Stimulated activated CD4-positive, alpha-beta T cell treated with anti-CD3 and anti-CD28 coated beads, Interleukin-2, amount 100 ng/mL, for 4 hours (primary cell): ENCODE measurements at regions not wholly inside any gene's neighbourhood (a gene's known extent, or its start where the extent isn't known, plus 50 kb on each side); places are given as distances from the start of the nearest gene placed in this dataset.

Experiments used
- DNase-seq: peaks from one replicate; pipeline ENCODE4 v3.0.0-alpha.2; 2020; ENCODE audit warnings: low read depth

DNA sequence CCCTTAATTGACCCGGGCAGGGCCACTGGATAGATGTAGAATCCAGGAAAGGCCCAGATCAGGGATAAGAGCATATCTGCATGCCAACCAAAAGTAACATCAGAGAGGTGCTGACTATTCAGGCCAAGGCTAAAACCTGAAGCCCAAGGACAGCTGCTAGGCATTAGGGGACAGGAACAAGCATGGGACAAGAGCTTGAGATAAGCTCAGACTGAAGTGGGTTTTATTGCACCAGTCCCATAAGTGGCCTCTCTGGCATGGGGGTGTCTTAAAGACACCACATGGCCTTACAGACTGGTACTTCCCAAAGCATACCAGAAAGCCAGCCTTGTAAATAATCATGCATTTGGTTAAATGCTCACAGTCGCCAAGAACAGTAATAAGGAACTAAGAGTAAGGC is 376.1 kb downstream of the FBXW7 start:
- DNase-seq = no peak

DNA sequence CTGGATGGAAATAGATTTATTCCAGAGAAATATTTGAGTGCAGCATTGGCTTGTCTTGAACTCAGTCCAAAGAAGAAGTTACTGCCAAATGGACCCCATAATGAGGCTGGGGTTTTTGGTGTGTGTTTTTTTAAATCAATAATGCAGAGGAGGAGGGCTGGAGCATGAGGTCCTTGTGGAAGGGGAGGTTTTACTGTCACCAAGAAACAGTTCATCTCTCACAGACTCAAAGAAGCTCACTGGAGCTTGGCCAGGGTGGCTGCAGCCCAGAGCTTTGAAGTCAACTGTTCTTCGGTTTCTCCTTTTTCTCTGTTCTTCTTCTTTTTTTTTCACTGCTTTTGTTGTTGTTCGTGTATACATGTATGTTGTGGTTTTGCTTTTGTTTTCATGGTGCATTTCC is 377.7 kb downstream of the FBXW7 start:
- DNase-seq = no peak

DNA sequence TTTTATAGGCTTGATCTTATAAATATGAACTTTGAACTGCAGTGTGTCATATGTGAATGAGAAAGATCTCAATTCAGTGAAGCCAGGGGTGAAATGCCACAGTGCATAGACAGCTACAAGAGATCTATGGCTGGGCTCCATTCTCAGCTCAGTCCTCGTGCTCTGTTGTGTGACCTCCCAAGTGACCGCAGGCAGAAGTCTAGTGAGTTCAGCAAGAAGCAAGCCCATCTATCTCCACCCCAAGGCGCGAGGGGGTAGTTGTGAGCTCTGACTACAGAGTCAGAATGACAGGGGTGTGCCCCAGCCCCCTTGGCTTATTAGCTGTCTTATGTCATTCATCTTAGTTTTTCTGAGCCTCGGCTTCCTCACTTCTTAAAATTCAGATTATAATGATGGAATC is 378.3 kb downstream of the FBXW7 start:
- no peak for DNase-seq

DNA sequence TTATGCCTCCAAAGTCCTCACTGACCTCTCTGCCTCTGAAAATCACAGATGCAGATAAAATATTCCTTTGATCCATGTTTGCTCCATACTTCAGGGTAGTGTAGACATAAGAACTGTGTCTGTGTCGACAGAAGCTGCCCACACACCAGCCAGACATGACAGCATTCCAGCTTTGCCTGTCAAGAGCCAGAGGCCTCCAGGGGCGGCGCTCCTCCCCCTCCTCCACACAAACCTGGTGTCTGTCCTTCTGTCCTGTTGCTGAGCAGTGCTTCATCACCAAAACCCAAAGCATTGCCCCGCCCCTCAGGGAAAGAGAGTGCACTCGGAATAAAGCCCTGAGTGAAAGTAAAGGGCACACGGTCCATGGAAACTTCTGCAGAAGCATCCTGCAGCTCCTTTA is 379.4 kb downstream of the FBXW7 start:
- no peak for DNase-seq

DNA sequence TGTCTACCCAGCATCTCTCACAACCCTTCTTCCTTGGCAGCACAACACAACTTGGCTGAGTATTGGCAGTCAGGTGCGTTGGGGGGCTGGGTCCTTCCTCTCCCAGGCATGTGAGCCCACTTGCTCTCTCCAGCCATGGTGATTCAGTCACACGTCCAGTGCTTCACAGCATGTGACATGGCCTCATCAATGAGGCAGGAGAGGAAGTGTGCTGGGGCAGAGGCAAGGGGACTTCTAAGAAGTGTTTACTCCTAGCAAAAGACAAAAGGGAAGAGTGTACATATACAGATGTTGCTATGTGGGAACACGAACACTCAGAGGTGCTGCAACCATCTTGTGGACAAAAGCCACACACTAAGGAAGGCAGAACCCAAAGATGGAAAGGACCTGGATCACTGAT is 380.8 kb downstream of the FBXW7 start:
- DNase-seq = no peak

DNA sequence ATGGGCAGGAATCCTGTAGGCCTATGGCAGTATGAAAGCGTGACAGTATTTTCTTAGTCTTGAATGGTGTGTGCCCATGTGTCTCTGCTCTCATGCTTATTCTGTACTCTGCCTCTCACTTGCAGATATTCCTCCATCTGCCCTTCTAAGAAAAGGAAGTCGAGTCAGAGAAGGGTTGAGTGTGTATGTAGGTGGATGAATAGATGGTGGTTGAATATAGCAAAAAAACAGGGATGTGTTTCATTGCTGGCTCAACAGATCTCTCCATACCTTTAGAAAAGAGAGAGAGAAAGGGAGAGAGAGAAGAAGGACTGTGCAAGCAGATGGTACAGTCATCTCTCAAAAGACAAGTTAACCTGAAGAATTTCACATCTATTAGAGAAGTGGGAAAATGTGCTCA is 381.5 kb downstream of the FBXW7 start:
- no peak for DNase-seq

DNA sequence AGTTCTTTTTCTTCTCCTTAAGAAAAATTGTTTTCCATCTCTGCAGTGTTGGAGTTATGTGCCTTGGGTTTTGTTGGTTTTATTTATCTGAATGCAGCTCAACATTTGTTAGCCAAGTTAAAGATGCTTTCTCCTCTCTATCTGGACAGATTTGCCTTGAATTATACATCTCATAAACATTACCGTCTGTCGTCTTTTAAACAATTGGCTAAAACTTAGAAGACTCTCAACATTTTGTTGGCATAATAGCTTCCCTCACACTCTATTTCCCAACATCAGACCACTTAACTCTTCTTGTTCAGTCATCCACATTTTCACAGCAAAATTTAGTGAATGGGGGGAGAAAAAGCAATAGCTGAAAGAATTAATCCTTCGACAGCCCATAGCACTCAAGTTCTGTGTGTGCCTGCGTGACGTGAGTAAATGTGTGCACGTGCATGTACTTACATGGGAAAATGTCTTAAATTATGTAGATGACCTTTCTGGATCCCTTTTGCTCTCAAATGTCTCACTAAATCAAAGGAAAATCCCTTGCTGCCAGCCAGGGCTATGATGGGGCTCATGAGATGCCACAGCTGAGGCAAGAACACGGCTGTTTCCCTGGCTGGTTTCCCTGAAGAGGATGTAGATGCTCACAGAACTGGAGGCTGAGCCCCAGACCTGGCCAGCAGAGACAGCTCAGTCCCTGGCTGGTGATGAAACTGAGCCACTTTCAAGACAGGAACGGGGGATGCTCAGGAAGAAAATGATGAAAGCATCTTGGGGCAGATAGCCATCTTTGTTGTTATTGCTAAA is 382.2 kb downstream of the FBXW7 start:
- no peak for DNase-seq

DNA sequence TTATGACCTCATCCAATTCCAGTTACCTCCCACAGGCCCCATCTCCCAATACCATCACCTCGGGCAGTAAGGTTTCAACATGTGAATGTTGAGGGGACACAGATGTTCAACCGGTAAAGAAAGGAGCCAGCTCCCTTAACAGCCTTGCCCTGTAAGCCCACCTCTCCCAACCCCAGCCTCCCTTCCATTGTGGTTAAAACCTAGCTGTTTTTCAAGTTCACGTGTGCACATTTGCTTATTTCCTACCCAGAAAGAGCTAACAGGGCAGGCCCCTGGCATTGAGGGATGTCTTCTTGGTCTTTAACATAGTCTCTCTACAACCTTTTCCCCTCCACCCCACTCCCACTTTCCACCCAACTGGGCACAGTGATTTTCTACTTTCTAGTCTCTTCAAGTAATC is 385.7 kb downstream of the FBXW7 start:
- no peak for DNase-seq

DNA sequence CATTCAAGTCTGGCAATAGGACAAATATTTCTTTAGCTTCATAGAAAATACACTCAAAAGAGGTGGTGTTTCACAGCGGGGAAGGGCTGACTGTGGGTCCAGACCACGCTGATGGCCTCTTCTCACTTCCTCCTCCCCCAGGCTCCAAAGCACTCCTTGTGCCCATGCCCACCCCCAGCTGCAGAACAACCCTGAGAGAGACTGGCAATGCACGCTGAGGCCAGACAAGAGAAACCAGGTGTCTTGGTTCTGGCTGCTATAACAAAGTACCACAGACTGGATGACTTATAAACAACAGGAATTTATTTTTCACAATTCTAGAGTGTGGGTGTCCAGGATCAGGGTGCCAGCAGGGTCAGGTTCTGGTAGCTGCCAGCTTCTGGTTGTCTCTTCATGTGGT is 386.1 kb downstream of the FBXW7 start:
- DNase-seq = no peak

DNA sequence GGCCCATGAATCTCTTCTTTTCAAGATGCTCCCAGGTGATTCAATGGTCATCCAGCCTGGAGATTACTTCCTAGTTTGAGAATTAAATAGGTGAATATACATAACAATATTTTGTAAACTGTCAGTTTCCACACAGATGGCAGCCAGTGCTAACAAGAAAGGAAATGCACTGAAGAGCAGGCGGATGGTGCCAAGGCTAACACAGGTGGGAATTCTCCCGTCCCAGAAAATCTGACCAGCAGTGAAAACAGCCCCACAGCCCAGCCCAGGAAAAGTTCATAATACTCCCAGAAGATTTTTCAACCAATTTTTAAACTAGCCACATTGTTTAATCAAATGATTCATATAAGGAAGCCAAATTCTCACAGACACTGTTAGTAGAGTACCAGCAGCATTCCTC is 387.2 kb upstream of the GATB start:
- DNase-seq = no peak

DNA sequence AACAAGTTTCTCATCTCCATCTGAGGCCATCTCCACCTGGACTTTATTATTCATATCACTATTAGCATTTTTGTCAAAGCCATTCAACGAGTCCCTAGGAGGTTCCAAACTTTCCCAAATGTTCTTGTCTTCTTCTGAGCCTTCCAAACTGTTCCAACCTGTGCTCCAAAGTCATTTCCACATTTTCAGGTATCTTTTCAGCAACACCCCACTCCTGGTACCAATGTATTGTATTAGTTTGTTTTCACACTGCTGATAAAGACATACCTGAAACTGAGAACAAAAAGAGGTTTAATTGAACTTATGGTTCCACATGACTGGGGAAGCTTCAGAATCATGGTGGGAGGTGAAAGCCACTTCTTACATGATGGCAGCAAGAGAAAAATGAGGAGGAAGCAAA is 385.4 kb upstream of the GATB start:
- DNase-seq = no peak

DNA sequence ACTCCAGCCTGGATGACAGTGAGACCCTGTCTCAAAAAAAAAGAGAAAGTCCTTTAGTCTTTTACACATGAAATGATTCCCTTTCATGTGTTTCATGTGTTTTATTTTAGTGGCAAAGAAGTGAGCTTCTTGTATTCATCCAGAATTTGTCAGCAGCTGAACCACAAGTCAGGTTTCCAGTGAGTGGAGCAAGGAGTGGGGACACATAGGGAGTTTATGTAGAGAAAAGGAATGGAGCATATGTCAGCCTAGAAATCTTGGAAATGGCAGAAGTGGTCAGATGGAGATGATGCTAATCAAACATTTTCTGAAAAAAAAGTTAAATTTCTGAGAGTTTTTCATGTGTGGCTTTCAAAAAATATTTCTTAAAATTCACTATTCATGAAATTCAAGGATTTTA is 383.0 kb upstream of the GATB start:
- no peak for DNase-seq

DNA sequence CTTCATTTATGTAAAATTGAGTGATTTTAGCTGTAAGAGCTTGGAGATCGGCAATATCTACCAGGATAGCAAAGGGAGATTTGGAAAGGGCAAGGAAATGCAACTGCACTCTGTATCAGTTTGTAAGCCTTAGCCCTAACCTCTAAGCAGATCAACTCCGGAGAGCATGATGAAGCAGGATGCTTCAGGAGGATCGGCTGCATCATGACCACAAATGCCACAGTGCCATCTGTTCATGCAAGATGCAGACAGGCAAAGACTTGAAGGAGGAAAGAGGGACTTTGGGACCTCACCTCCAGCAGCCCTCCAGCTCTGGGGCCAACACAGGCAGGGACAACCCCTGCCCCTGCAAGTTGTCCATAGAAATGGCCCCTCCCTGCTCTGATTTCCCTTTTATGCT is 377.6 kb upstream of the GATB start:
- no peak for DNase-seq

DNA sequence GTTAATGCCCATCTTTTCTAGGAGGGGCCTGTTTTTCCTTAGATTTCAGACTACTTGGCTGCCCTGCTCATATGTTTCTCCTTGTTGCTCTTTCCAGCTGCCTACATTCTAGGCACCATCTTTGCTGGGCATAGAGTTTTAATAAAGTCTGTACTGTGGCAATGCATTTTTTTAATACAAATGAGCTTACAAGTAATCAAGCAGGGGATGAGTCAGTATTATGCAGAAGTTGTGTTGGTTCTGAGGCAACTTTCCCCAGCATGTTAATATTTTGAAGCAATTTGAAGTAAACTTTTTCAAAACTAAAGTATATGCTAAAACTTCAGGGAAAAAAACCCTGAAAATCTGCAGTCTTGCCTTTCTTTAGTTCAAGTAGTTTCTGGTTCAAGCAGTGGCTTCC is 372.0 kb upstream of the GATB start:
- no peak for DNase-seq

DNA sequence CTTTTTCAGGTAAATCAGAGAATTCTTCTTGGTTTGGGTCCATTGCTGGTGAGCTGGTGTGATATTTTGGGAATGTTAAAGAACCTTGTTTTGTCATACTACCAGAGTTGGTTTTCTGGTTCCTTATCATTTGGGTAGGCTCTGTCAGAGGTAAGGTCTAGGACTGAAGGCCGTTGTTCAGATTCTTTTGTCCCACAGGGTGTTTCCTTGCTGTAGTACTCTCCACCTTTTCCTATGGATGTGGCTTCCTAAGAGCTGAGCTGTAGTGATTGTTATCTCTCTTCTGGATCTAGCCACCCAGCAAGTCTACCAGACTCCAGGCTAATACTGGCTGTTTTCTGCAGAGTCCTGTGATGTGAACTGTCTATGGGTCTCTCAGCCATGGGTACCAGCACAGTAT is 367.5 kb upstream of the GATB start:
- no peak for DNase-seq

DNA sequence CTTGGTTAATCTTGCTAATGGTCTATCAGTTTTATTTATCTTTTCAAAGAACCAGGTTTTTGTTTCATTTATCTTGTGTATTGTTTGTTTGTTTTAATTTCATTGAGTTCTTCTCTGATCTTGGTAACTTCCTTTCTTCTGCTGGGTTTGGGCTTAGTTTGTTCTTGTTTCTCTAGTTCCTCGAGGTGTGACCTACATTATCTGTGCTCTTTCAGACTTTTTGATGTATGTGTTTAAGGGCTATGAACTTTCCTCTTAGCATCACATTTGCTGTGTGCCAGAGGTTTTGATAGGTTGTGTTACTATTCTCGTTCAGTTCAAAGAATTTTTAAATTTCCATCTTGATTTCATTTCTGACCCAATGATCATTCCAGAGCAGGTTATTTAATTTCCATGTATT is 365.4 kb upstream of the GATB start:
- no peak for DNase-seq

DNA sequence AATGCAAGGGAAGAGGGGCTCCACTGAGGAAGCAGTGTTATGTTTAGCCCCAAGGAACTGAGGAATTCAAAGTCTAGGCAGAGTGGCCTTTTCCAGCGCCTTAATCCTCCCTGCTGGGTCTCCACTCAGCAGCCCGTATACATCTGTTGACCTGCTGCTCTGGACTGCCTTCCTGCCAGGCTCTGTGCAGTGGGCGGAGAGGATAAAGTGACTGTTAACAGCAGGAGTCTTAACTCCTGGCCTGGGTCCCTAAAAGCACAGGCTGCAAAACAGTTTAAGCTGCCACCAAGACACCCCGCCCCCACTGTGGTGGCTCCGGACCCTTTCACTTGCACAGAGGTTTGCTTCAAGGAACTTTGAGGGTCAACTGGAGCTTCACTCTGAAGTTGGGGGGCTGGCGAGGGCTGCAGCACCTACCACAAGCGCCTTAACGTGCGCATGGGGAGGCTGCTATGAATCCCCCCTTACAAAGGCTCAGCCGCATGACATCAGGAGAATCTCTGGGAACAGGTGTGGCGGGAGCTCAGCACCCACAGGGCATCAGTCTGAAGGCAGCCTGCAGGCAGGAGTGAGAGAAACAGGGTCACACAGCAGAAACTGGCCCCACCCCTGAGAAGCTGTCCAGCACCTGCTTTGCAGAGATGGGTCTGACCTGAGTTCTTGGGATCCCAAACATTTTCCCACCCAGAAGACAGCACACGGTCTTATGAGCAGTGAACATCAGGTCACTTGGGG is 358.2 kb upstream of the GATB start:
- no peak for DNase-seq

DNA sequence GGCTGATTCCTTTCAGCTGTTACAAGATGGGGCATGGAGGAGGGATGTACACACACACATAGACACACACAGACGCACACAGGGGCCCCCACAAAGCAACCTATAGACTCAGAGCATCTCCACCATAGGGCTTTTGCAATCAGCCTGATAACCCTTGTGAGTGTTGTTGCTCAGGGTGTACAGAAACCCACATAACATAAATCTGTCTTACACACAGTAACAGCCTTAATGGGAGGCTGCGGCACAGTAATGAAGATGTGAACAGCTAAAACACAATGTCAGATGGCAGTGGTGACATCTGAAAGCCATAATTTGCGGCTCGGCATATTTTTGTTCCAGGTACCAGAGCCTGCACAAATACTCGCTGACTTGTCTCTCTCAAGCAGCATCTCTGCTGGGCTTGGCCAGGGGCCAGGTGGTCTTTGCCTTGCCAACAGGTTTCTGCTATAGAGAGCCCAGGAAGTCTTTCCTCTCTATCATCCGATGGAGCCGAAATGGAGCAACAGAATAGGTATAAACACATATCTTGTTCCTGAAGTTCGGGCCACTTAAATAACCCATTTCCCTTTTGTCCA is 357.2 kb upstream of the GATB start:
- no peak for DNase-seq

DNA sequence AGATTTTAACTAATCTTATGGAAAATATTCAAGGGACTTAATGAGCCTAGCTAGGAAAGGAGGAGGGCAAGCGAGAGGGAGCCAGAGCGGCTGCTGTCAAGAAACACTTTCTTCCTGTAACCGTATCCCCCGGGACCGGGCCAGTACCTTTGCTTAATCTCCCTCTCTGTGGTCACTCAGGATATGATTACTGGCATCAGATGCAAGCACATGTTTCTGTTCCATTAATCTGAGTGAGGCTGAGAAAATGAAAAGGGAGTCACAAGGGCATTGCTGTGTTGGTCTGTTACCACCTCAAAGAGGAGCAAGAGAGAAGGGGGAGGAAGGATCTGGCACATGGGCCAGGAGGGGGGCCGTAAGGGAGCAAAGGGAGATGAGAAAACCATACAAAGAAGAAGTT is 356.7 kb upstream of the GATB start:
- DNase-seq = no peak

DNA sequence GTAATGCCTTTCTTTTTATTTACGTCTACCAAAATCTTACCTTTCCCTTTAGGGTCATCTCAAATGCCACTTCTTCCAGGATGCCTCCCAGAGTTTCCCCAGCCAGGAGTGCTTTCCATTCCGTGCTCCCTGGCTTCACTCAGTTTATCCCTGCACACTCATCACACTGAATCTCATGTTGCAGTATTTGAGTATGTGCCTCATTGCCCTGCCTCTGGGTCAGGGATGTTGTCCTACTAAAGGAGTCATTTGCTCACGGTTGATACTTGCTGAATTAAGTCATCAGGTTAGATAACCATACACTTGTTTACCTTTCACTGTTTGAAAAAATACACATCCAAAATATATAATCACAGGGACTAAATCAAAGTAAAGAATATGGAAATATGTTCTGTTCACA is 356.2 kb upstream of the GATB start:
- DNase-seq = no peak

DNA sequence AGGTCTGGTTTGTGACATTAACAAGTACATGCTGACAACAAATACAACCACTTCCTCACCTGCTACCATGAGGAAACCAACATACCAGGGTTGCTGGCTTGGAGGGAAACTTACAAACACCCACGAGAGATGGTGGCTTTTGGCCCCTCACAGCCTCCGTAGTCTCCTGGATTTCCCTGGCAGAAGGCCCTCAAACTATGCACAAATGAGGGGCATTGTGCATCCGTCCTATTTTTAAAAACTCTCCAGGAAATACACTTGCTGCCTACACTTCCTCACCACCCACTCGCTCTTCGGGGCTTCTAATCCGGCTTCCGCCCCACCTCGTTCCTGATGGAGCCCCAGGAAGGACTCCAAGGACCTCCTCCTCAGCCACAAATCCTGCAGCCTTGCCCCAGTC is 355.0 kb upstream of the GATB start:
- DNase-seq = no peak

DNA sequence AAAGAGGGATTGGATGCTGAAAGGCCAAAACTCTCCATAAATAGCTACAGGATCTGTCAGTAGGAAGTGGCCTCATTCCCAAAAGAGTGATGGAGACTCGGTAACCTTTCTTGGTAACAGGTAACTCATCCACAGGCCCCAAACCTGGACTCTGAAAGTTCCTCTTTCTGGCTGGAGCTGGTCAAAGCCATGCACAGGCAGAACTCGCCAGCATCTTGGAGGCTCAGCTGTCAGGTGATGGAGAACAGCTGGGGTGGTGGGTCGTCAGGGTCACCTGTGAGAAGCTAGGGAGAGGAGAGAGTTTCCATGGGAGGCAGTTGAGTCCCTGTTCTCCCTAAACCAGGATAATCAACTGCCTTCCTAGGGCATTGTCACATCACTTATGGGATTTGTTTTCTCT is 354.3 kb upstream of the GATB start:
- no peak for DNase-seq

DNA sequence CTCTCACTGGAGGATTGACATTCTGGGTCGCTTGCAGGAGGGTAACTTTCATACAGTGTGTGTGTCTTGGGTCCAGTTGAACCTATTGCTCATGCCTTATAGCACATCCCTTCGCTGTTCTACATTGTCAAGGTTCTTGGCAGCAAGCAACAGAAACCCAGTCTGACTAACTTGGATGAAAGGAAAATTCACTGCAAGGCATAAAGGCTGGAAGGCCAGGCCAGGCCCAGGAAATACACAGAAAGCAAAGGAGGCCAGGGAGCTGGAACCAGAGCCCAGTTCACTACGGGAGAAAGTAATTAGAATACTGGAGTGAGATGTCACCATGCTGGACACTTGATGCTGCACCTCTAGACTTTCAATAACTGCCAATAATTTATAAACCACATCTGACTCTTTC is 353.8 kb upstream of the GATB start:
- no peak for DNase-seq

DNA sequence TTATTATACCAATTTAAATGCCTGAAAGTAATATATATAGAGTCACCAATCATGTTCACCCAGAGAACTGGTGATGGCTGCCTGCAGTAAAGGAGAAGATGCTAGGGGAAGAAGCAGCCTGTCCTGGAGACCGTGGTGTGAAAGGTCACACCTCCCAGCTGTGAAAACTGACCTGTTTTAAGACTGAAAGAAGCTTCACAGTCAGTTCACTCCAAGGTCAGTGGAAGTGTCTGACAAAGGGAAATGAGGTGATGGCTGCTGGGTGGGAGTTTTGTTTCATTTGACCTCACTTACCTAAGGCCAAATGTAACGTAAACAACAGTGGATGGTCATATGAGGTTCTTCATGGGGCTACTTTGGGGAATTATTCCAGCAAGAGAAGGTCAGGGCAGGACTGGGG is 352.1 kb upstream of the GATB start:
- no peak for DNase-seq
